H9 (cell line): ENCODE measurements at regions not wholly inside any gene's neighbourhood (a gene's known extent, or its start where the extent isn't known, plus 50 kb on each side); places are given as distances from the start of the nearest gene placed in this dataset.

Experiments
- DNase-seq: peaks from one replicate; pipeline ENCODE4 v3.0.0-alpha.2; 2017
- H2AFZ ChIP-seq: one replicate; pipeline ENCODE4 v1.6.1; 2013; ENCODE audit warnings: mild to moderate bottlenecking, low read length, control low read depth, moderate library complexity
- H2AK5ac ChIP-seq: 2 replicates; pipeline ENCODE4 v1.6.1; 2013; ENCODE audit warnings: low read length, control low read depth, mixed read lengths; ENCODE audit not compliant: insufficient read length
- H2BK120ac ChIP-seq: one replicate; pipeline ENCODE4 v1.6.1; 2013; ENCODE audit warnings: low read depth, mild to moderate bottlenecking, low read length, control low read depth, inconsistent platforms; ENCODE audit not compliant: poor library complexity, severe bottlenecking
- H2BK12ac ChIP-seq: 2 replicates; pipeline ENCODE4 v1.6.1; 2013; ENCODE audit warnings: low read length, control low read depth, mixed read lengths, low read depth; ENCODE audit not compliant: insufficient read length
- H2BK15ac ChIP-seq: 2 replicates; pipeline ENCODE4 v1.6.1; 2013; ENCODE audit warnings: low read depth, low read length, control low read depth
- H2BK20ac ChIP-seq: one replicate; pipeline ENCODE4 v1.6.1; 2013; ENCODE audit warnings: low read depth, mild to moderate bottlenecking, low read length, control low read depth, inconsistent platforms; ENCODE audit not compliant: poor library complexity, severe bottlenecking
- H2BK5ac ChIP-seq: 2 replicates; pipeline ENCODE4 v1.6.1; 2013; ENCODE audit warnings: low read length, control low read depth, mixed read lengths; ENCODE audit not compliant: insufficient read length
- H3K14ac ChIP-seq: 2 replicates; pipeline ENCODE4 v1.6.1; 2013; ENCODE audit warnings: low read length, control low read depth; ENCODE audit not compliant: insufficient read depth
- H3K18ac ChIP-seq: 2 replicates; pipeline ENCODE4 v1.6.1; 2013; ENCODE audit warnings: low read depth, mild to moderate bottlenecking, mixed read lengths, low read length, control low read depth; ENCODE audit not compliant: insufficient read length
- H3K23ac ChIP-seq: 2 replicates; pipeline ENCODE4 v1.6.1; 2013; ENCODE audit warnings: low read length, control low read depth, mixed read lengths, low read depth; ENCODE audit not compliant: insufficient read length
- H3K23me2 ChIP-seq: 2 replicates; pipeline ENCODE4 v1.6.1; 2013; ENCODE audit warnings: low read depth, mild to moderate bottlenecking, mixed read lengths, low read length, control low read depth; ENCODE audit not compliant: insufficient read length, poor library complexity, severe bottlenecking
- H3K27ac ChIP-seq: 2 replicates; pipeline ENCODE4 v1.5.1; 2013; ENCODE audit warnings: low read length, control low read depth, mixed read lengths, low read depth; ENCODE audit not compliant: insufficient read length
- H3K27me3 ChIP-seq: 2 replicates; pipeline ENCODE4 v1.6.1; 2013; ENCODE audit warnings: low read length, control low read depth, inconsistent platforms; ENCODE audit not compliant: insufficient read depth
- H3K4ac ChIP-seq: 2 replicates; pipeline ENCODE4 v1.6.1; 2013; ENCODE audit warnings: low read depth, mild to moderate bottlenecking, control low read depth, inconsistent platforms, low read length, moderate library complexity
- H3K4me1 ChIP-seq: 2 replicates; pipeline ENCODE4 v1.6.1; 2013; ENCODE audit warnings: low read length, control low read depth, inconsistent platforms; ENCODE audit not compliant: insufficient read depth
- H3K4me2 ChIP-seq: 2 replicates; pipeline ENCODE4 v1.6.1; 2013; ENCODE audit warnings: low read length, control low read depth, mixed read lengths; ENCODE audit not compliant: insufficient read length, insufficient read depth
- H3K56ac ChIP-seq: 2 replicates; pipeline ENCODE4 v1.6.1; 2013; ENCODE audit warnings: low read depth, mild to moderate bottlenecking, mixed read lengths, low read length, control low read depth; ENCODE audit not compliant: insufficient read length
- H3K79me1 ChIP-seq: 2 replicates; pipeline ENCODE4 v1.6.1; 2013; ENCODE audit warnings: low read depth, mild to moderate bottlenecking, moderate library complexity, low read length, control low read depth, inconsistent platforms; ENCODE audit not compliant: insufficient read depth, poor library complexity, severe bottlenecking
- H3K79me2 ChIP-seq: 2 replicates; pipeline ENCODE4 v1.6.1; 2013; ENCODE audit warnings: low read length, control low read depth, inconsistent platforms; ENCODE audit not compliant: insufficient read depth
- H3K9ac ChIP-seq: 2 replicates; pipeline ENCODE4 v1.6.1; 2013; ENCODE audit warnings: low read length, control low read depth, mixed read lengths; ENCODE audit not compliant: insufficient read length; ENCODE audit errors: extremely low read depth
- H3K9me3 ChIP-seq: one replicate; pipeline ENCODE4 v1.6.1; 2013; ENCODE audit warnings: low read depth, low read length, inconsistent platforms; ENCODE audit not compliant: control insufficient read depth
- H3T11ph ChIP-seq: one replicate; pipeline ENCODE4 v1.6.1; 2013; ENCODE audit warnings: mild to moderate bottlenecking, low read length, control low read depth, inconsistent platforms
- H4K20me1 ChIP-seq: one replicate; pipeline ENCODE4 v1.6.1; 2013; ENCODE audit not compliant: control insufficient read depth, insufficient read length, insufficient read depth
- H4K5ac ChIP-seq: 2 replicates; pipeline ENCODE4 v1.6.1; 2013; ENCODE audit warnings: low read depth, mild to moderate bottlenecking, mixed read lengths, low read length, control low read depth; ENCODE audit not compliant: insufficient read length
- H4K8ac ChIP-seq: replicated peaks from 2 replicates; pipeline ENCODE4 v1.6.1; 2013; ENCODE audit warnings: low read length, control low read depth, mixed read lengths, low read depth; ENCODE audit not compliant: insufficient read length
- H4K91ac ChIP-seq: 2 replicates; pipeline ENCODE4 v1.6.1; 2013; ENCODE audit warnings: low read depth, mild to moderate bottlenecking, moderate library complexity, mixed read lengths, low read length, control low read depth; ENCODE audit not compliant: insufficient read length
- H3K27ac Mint-ChIP-seq, 3 experiments: 2 replicates in 2 of 3; 3 replicates in 1 of 3; pipeline ENCODE4 v1.8.0; 2020 to 2021; ENCODE audit warnings: mixed read lengths in 3 of 3, mild to moderate bottlenecking in 1 of 3, moderate library complexity in 1 of 3
- H3K27me3 Mint-ChIP-seq: 2 replicates; pipeline ENCODE4 v1.8.0; 2021; ENCODE audit warnings: low read depth, mild to moderate bottlenecking, moderate library complexity, mixed read lengths
- H3K36me3 Mint-ChIP-seq, 3 experiments: 2 replicates in 2 of 3; 3 replicates in 1 of 3; pipeline ENCODE4 v1.8.0; 2020 to 2021; ENCODE audit warnings: low read depth in 3 of 3, mixed read lengths in 3 of 3; ENCODE audit not compliant: insufficient read depth in 1 of 3
- H3K4me1 Mint-ChIP-seq, 2 experiments: 2 replicates each; pipeline ENCODE4 v1.8.0; 2020; ENCODE audit warnings: mixed read lengths in 2 of 2
- H3K4me3 Mint-ChIP-seq, 2 experiments: 2 replicates in 1 of 2; 3 replicates in 1 of 2; pipeline ENCODE4 v1.8.0; 2020 to 2021; ENCODE audit warnings: mild to moderate bottlenecking in 2 of 2, mixed read lengths in 2 of 2, moderate library complexity in 1 of 2
- H3K9me3 Mint-ChIP-seq, 2 experiments: 2 replicates in 1 of 2; 3 replicates in 1 of 2; pipeline ENCODE4 v1.8.0; 2020; ENCODE audit warnings: mild to moderate bottlenecking in 2 of 2, mixed read lengths in 2 of 2, moderate library complexity in 1 of 2
- CTCF ChIP-seq: fragments of 200-600 bp; sonication (generic); conservative IDR thresholded peaks from 3 replicates; pipeline ENCODE4 v1.8.0; 2021; ENCODE audit warnings: antibody characterized with exemption, mild to moderate bottlenecking

- Histone ChIP-seq H2BK120ac (no peak overlapping the region), H3K27me3 (no peaks in the 10 kb centered on the region), H3K23ac (no peak overlapping the region), H4K8ac (no peak overlapping the region), H3K14ac (no peak overlapping the region), H3K23me2 (no peaks in the 10 kb centered on the region), H2BK15ac (no peak overlapping the region), H3K27ac (no peak overlapping the region), H4K91ac (no peak overlapping the region), H3K4me1 (peaks cover 4% of the 10 kb centered on the region; the same call in 1 of the 2 replicates), H2AK5ac (no peak overlapping the region), H2BK20ac (no peak overlapping the region), H3K56ac (no peak overlapping the region), H2BK5ac (no peak overlapping the region), H4K20me1 (no peaks in the 10 kb centered on the region), H3K79me2 (no peaks in the 10 kb centered on the region), H3K18ac (no peak overlapping the region), H2BK12ac (no peak overlapping the region), H2AFZ (no peak overlapping the region), H3K9me3 (no peaks in the 10 kb centered on the region), H3K9ac (no peak overlapping the region), H3K4me2 (no peak overlapping the region), H3T11ph (no peak overlapping the region), H4K5ac (no peak overlapping the region), H3K79me1 (no peaks in the 10 kb centered on the region), H3K4ac (no peak overlapping the region)
- no peak for TF ChIP-seq CTCF
- H3K4me3 Mint-ChIP-seq, result no peak overlapping the region
- peaks cover 20 to 21% of the 10 kb centered on the region in 2 experiments for H3K4me1 Mint-ChIP-seq
- H3K27me3 Mint-ChIP-seq, result no peaks in the 10 kb centered on the region; the same call in 1 of the 2 replicates
- no peaks in the 10 kb centered on the region; a peak in 1 of 7 replicates for H3K36me3 Mint-ChIP-seq
- H3K9me3 Mint-ChIP-seq, result peaks cover 0 to 4% of the 10 kb centered on the region in 2 experiments; a peak in 1 of 5 replicates
- H3K27ac Mint-ChIP-seq, result no peak overlapping the region
- no peak for DNase-seq
Measured at GRCh38 chr12:118747771-118748170, 233.6 kb upstream of the SRRM4 start.
